GM04504 (cell line): ENCODE measurements at regions not wholly inside any gene's neighbourhood (a gene's known extent, or its start where the extent isn't known, plus 50 kb on each side); places are given as distances from the start of the nearest gene placed in this dataset.
"Not testable (repeated sequence)": the region's sequence is repeated elsewhere in the genome, so short reads cannot be mapped to it uniquely, and the experiment has no call there.

Experiments used
- DNase-seq: peaks from one replicate; pipeline ENCODE4 v3.0.0-alpha.2; 2012; ENCODE audit warnings: low read depth

- DNase-seq: no peak
These were observed 637.1 kb upstream of the CCNG1 start for GRCh38 chr5:162800301-162800700.

- no peak for DNase-seq
These were observed 636.2 kb upstream of the CCNG1 start for GRCh38 chr5:162801235-162801634.

- no peak for DNase-seq
These were observed 631.2 kb upstream of the CCNG1 start for GRCh38 chr5:162806195-162806594.

GRCh38 chr5:162811071-162811470, 626.3 kb upstream of the CCNG1 start:
- DNase-seq: no peak

GRCh38 chr5:162816816-162817215, 620.6 kb upstream of the CCNG1 start:
- DNase-seq: no peak

- DNase-seq: no peak
These were observed 620.0 kb upstream of the CCNG1 start for GRCh38 chr5:162817364-162817763.

- DNase-seq: not testable (repeated sequence)
These were observed 615.7 kb upstream of the CCNG1 start for GRCh38 chr5:162821664-162822063.

GRCh38 chr5:162824360-162824759, 613.0 kb upstream of the CCNG1 start:
- DNase-seq: no peak

GRCh38 chr5:162837155-162837554, 600.2 kb upstream of the CCNG1 start:
- DNase-seq: no peak

- no peak for DNase-seq
These were observed 594.7 kb upstream of the CCNG1 start for GRCh38 chr5:162842727-162843126.

GRCh38 chr5:162852134-162852533, 585.3 kb upstream of the CCNG1 start:
- no peak for DNase-seq

GRCh38 chr5:162858770-162859169, 578.6 kb upstream of the CCNG1 start:
- no peak for DNase-seq

- no peak for DNase-seq
These were observed 566.4 kb upstream of the CCNG1 start for GRCh38 chr5:162870966-162871365.

GRCh38 chr5:162882629-162883028, 554.8 kb upstream of the CCNG1 start:
- DNase-seq: no peak

- DNase-seq: no peak
These were observed 550.7 kb upstream of the CCNG1 start for GRCh38 chr5:162886717-162887116.

- DNase-seq: no peak
These were observed 549.1 kb upstream of the CCNG1 start for GRCh38 chr5:162888268-162888667.

GRCh38 chr5:162911873-162912272, 525.5 kb upstream of the CCNG1 start:
- no peak for DNase-seq

- no peak for DNase-seq
These were observed 521.0 kb upstream of the CCNG1 start for GRCh38 chr5:162916368-162916767.

GRCh38 chr5:162929104-162929503, 508.3 kb upstream of the CCNG1 start:
- no peak for DNase-seq

GRCh38 chr5:162931501-162931900, 505.9 kb upstream of the CCNG1 start:
- no peak for DNase-seq

GRCh38 chr5:162939991-162940390, 497.4 kb upstream of the CCNG1 start:
- no peak for DNase-seq

- no peak for DNase-seq
These were observed 488.7 kb upstream of the CCNG1 start for GRCh38 chr5:162948677-162949076.

GRCh38 chr5:162956570-162956969, 480.8 kb upstream of the CCNG1 start:
- no peak for DNase-seq

- DNase-seq: not testable (repeated sequence)
These were observed 473.3 kb upstream of the CCNG1 start for GRCh38 chr5:162964144-162964543.

- no peak for DNase-seq
These were observed 447.3 kb upstream of the CCNG1 start for GRCh38 chr5:162990063-162990462.
